ENCODE measurements at regions not wholly inside any gene's neighbourhood (a gene's known extent, or its start where the extent isn't known, plus 50 kb on each side); places are given as distances from the start of the nearest gene placed in this dataset.
"Not testable (repeated sequence)": the region's sequence is repeated elsewhere in the genome, so short reads cannot be mapped to it uniquely, and the experiment has no call there.

- ChIA-PET POLR2A (no interaction called here), CTCF (no interaction called here)
Measured at GRCh38 chr1:118479351-118479750, 294.3 kb upstream of the SPAG17 start.

- ChIA-PET POLR2A (no interaction called here), CTCF (no interaction called here)
Measured at GRCh38 chr1:118473825-118474224, 288.8 kb upstream of the SPAG17 start.

- POLR2A ChIA-PET = not testable (repeated sequence)
Measured at GRCh38 chr1:118464460-118464859, 279.4 kb upstream of the SPAG17 start.

GRCh38 chr1:118461154-118461553 lies 276.1 kb upstream of the SPAG17 start:
- ChIA-PET CTCF (no interaction called here), POLR2A (no interaction called here)

More at GRCh38 chr1:118464460-118464859, 279.4 kb upstream of the SPAG17 start:
- CTCF ChIA-PET = not testable (repeated sequence)

GRCh38 chr1:118459871-118460270 lies 274.8 kb upstream of the SPAG17 start:
- POLR2A ChIA-PET = no interaction called here
- CTCF ChIA-PET = no interaction called here

GRCh38 chr1:118453856-118454255 lies 268.8 kb upstream of the SPAG17 start:
- CTCF ChIA-PET, POLR2A ChIA-PET: not testable (repeated sequence)

- ChIA-PET CTCF (no interaction called here), POLR2A (no interaction called here)
Measured at GRCh38 chr1:118445156-118445555, 260.1 kb upstream of the SPAG17 start.

GRCh38 chr1:118442214-118442613 lies 257.2 kb upstream of the SPAG17 start:
- CTCF ChIA-PET = interaction anchor here (0.7 kb wide), 1 partner anchor 243 kb away, joined by 3 read pairs; no protein-coding TSS in a partner anchor
- POLR2A ChIA-PET = no interaction called here

GRCh38 chr1:118437664-118438063 lies 252.6 kb upstream of the SPAG17 start:
- CTCF ChIA-PET = no interaction called here
- POLR2A ChIA-PET = no interaction called here

GRCh38 chr1:118429856-118430255 lies 244.8 kb upstream of the SPAG17 start:
- POLR2A ChIA-PET = no interaction called here
- CTCF ChIA-PET = interaction anchor here (0.6 kb wide), 1 partner anchor 495 kb away, joined by 3 read pairs; no protein-coding TSS in a partner anchor

GRCh38 chr1:118421868-118422350 lies 236.9 kb upstream of the SPAG17 start:
- ChIA-PET CTCF (no interaction called here), POLR2A (no interaction called here)

- ChIA-PET CTCF (no interaction called here), POLR2A (no interaction called here)
Measured at GRCh38 chr1:118404024-118404423, 219.0 kb upstream of the SPAG17 start.

GRCh38 chr1:118397496-118397859 lies 212.4 kb upstream of the SPAG17 start:
- ChIA-PET CTCF (no interaction called here), POLR2A (no interaction called here)

- CTCF ChIA-PET = no interaction called here
- POLR2A ChIA-PET = no interaction called here
Measured at GRCh38 chr1:118396829-118397495, 211.9 kb upstream of the SPAG17 start.

- CTCF ChIA-PET = no interaction called here
Measured at GRCh38 chr1:118396279-118396678, 211.3 kb upstream of the SPAG17 start.

GRCh38 chr1:118395430-118395991 lies 210.5 kb upstream of the SPAG17 start:
- POLR2A ChIA-PET = no interaction called here

More at GRCh38 chr1:118396279-118396678, 211.3 kb upstream of the SPAG17 start:
- POLR2A ChIA-PET = no interaction called here

GRCh38 chr1:118390955-118391354 lies 205.9 kb upstream of the SPAG17 start:
- CTCF ChIA-PET = no interaction called here
- POLR2A ChIA-PET = no interaction called here

More at GRCh38 chr1:118395430-118395991, 210.5 kb upstream of the SPAG17 start:
- CTCF ChIA-PET = no interaction called here

- ChIA-PET POLR2A (no interaction called here), CTCF (no interaction called here)
Measured at GRCh38 chr1:118388301-118388959, 203.4 kb upstream of the SPAG17 start.

GRCh38 chr1:118381197-118381869 lies 196.3 kb upstream of the SPAG17 start:
- POLR2A ChIA-PET = no interaction called here
- CTCF ChIA-PET = no interaction called here

GRCh38 chr1:118377183-118377582 lies 192.2 kb upstream of the SPAG17 start:
- CTCF ChIA-PET, POLR2A ChIA-PET: not testable (repeated sequence)

GRCh38 chr1:118371612-118372011 lies 186.6 kb upstream of the SPAG17 start:
- CTCF ChIA-PET = no interaction called here
- POLR2A ChIA-PET = no interaction called here
